T-helper 1 cell treated with Interleukin-12 subunit alpha and Interleukin-12 subunit beta and Interleukin-4 antibody, amounts not matched to agents 30 ng/mL and 1 ng/mL, for 36 hours (primary cell): ENCODE measurements at regions not wholly inside any gene's neighbourhood (a gene's known extent, or its start where the extent isn't known, plus 50 kb on each side); places are given as distances from the start of the nearest gene placed in this dataset.

Experiments used
- intact Hi-C: fragments of 100-400 bp; cut with micrococcal nuclease; formaldehyde crosslinking; loops from one replicate; pipeline ENCODE4 v1.15.1; 2024

GRCh38 chr22:34973016-34973415 lies 92.9 kb upstream of the ISX start:
- intact Hi-C loops: no loop called here

GRCh38 chr22:34973926-34974325 lies 92.0 kb upstream of the ISX start:
- intact Hi-C loops: no loop called here

- intact Hi-C loops: no loop called here
These were observed 90.2 kb upstream of the ISX start for GRCh38 chr22:34975721-34976120.

GRCh38 chr22:34976474-34976873 lies 89.5 kb upstream of the ISX start:
- intact Hi-C loops: no loop called here

GRCh38 chr22:34976886-34977285 lies 89.1 kb upstream of the ISX start:
- intact Hi-C loops: no loop called here

GRCh38 chr22:34986523-34986922 lies 79.4 kb upstream of the ISX start:
- intact Hi-C loops: no loop called here

GRCh38 chr22:34992672-34993071 lies 73.3 kb upstream of the ISX start:
- intact Hi-C loops: no loop called here

GRCh38 chr22:34993548-34993947 lies 72.4 kb upstream of the ISX start:
- intact Hi-C loops: no loop called here

- intact Hi-C loops: no loop called here
These were observed 68.2 kb upstream of the ISX start for GRCh38 chr22:34997633-34998299.

GRCh38 chr22:34998921-34999320 lies 67.0 kb upstream of the ISX start:
- intact Hi-C loops: no loop called here

GRCh38 chr22:35008213-35008612 lies 57.7 kb upstream of the ISX start:
- intact Hi-C loops: no loop called here

GRCh38 chr22:35010543-35010942 lies 55.4 kb upstream of the ISX start:
- intact Hi-C loops: no loop called here

GRCh38 chr22:35014812-35015211 lies 51.1 kb upstream of the ISX start:
- intact Hi-C loops: no loop called here
